CD4-positive, alpha-beta T cell treated with Interleukin-15 for 1 hour (primary cell): ENCODE measurements at regions not wholly inside any gene's neighbourhood (a gene's known extent, or its start where the extent isn't known, plus 50 kb on each side); places are given as distances from the start of the nearest gene placed in this dataset.
"Not testable (repeated sequence)": the region's sequence is repeated elsewhere in the genome, so short reads cannot be mapped to it uniquely, and the experiment has no call there.

ENCODE experiments used
- DNase-seq: peaks from one replicate; pipeline ENCODE4 v3.0.0-alpha.2; 2020

DNA sequence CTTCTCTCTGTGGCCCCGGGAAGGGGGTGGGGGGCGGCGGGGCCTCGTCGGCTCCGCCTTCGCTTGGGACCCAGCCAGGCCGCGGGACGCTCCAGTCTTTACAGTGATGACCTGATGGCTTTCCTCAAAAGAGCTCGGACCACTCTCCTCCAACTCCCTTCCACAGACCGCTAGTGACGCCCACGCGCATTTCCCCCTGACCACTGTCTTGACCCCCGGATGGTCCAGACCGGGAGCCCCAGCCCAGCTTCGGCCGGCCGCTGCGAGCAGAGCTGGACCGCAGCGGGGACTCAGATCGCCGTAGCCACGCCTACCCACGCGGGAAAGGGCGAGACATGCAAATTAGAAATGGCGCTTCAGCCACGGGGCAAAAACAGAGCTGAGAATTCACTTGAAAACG lies 81.6 kb upstream of the RNU2-1 start:
- no peak for DNase-seq

DNA sequence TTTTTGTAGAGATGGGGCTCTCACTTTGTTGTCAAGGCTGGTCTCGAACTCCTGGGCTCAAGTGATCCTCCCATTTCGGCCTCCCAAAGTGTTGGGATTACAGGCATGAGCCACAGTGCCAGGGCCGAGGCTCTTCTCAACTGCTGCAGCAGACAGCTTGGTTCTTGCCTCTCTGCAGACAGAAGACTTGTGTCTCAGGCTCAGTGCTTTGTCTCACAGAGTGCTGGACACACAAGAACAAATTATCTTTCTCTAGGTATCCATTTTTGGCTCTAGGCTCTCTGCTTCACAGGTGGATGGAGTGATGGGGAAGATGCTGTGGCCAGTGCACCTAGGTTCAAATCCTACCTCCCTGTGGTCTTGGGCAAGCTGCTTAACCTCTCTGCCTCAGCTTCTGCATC lies 80.8 kb upstream of the RNU2-1 start:
- no peak for DNase-seq

DNA sequence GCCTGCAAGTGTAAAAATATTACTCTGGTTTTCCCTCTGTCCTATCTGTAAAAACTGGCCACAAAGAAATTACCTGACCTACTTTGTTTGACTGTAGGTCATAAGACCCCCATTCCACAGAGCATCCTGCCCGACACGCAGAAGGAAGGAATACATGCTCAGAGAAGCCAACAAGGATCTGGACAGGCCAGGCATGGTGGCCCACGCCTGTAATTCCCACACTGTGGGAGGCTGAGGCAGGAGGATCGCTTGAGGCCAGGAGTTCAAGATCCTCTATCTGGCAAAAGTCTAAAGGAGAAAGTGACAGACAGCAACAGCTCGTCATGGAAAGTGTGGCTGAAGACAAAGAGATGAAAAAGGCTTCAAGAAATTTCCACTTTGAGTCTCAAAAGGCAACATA lies 78.2 kb upstream of the RNU2-1 start:
- no peak for DNase-seq

DNA sequence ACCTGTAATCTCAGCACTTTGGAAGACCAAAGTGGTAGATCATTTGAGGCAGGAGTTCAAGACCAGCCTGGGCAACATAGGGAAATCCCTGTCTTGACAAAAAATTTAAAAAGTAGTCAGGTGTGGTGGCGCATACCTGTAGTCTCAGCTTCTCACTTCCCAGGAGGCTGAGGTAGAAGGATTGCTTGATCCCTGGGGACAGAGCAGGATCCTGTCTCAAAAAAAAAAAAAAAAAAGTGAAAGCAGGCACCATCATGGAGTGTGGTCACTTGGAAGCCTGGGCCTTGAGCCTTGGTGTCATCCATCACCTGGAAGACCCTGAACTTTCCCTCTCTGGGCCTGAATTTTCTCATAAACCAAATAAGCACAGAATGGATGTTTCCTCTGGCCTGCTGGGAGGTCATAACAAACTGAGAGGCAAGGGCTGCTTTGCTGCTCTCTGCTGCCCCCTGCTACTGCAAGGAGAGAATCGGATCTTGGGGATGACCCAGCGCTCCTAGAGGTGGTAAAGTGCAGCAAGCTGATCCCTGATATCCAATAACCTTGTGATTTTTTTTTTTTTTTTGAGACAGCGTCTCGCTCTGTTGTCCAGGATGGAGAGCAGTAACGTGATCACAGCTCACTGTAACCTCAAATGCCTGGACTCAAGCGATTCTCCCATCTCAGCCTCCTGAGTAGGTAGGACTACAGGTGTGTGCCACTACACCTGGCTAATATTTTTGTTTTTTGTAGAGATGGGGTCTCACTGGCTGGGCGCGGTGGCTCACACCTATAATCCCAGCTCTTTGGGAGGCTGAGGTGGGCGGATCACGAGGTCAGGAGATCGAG lies 75.9 kb upstream of the RNU2-1 start:
- DNase-seq, result no peak

DNA sequence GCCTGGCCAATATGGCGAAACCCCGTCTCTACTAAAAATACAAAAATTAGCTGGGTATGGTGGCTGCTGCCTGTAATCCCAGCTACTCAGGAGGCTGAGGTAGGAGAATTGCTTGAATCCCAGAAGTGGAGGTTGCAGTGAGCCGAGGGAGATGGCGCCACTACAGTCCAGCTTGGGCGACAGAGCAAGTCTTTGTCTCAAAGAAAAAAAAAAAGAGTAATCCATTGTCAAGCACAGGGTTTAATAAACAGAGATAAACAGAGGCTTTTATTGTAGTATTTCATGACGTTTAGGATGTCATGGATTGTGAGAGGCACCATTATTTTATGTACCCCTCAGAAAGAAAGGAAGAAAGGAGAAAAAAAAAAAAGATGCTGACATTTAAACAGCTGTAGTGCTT lies 75.2 kb upstream of the RNU2-1 start:
- DNase-seq, result no peak

DNA sequence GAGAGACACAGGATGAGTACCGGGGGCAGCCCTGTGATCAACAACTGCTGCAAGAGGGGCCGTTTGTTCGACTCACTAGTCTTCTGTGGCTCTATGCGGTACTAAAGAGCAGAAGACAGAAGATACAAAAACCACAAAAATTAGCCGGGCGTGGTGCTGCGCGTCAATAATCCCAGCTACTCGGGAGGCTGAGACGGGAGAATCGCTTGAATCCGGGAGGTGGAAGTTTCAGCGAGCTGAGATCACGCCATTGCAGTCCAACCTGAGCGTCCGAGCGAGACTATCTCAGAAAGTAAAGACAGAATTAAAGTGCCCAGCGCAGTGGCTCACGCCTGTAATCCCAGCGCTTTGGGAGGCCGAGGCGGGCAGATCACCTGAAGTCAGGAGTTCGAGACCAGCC lies 71.0 kb upstream of the RNU2-1 start:
- DNase-seq, result not testable (repeated sequence)

DNA sequence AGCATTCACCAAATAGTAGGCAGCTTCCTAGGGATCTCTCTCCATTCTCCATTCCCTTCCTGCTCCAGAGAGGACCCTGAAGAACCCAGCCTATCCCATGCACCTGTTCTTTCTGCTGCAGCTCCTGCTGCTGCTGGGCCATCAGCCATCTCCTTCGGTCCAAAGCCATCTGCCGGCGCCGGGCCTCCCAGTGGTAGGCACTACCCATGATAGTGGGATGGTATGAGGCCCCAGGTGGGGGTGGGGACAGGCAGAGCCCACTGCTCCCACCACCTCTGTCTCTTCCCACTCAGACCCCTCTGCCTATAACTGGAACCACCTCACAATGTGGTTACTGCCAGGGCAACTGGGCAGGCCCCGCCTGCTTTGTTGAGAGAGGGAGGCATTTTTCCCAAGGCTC lies 69.3 kb upstream of the RNU2-1 start:
- DNase-seq, result not testable (repeated sequence)

DNA sequence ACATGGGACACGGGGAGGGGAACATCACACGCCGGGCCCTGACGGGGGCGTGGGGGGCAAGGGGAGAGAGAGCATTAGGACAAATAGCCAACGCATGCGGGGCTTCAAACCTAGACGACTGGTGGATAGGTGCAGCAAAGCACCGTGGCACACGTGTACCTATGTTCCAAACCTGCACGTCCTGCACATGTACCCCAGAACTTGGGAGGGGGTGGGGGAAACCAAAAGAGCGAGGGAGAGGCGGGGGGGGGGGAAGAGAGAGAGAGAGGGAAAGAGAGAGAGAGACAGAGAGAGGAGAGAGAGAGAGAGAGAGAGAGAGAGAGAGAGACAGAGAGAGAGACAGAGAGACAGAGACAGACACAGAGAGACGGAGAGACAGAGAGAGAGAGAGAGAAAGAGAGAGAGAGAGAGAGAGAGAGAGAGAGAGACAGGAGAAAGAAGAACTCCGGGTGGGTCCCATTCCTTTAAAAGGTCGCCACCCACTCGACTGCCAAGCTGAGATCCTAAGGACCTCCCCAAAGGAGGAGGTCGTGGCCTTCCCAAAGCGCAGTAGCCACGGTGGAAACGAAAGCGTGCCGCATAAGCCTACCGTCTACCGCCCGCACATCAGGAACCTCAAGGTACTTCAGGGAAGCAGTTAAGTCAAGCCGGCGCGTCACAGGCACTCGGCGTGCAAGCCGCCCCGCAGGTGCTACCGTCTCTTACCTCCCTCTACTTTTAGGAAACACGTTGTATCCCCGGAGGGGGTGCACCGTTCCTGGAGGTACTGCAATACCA lies 65.7 kb upstream of the RNU2-1 start:
- not testable (repeated sequence) for DNase-seq

DNA sequence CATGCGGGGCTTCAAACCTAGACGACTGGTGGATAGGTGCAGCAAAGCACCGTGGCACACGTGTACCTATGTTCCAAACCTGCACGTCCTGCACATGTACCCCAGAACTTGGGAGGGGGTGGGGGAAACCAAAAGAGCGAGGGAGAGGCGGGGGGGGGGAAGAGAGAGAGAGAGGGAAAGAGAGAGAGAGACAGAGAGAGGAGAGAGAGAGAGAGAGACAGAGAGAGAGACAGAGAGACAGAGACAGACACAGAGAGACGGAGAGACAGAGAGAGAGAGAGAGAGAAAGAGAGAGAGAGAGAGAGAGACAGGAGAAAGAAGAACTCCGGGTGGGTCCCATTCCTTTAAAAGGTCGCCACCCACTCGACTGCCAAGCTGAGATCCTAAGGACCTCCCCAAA lies 55.9 kb upstream of the RNU2-1 start:
- DNase-seq, result not testable (repeated sequence)

DNA sequence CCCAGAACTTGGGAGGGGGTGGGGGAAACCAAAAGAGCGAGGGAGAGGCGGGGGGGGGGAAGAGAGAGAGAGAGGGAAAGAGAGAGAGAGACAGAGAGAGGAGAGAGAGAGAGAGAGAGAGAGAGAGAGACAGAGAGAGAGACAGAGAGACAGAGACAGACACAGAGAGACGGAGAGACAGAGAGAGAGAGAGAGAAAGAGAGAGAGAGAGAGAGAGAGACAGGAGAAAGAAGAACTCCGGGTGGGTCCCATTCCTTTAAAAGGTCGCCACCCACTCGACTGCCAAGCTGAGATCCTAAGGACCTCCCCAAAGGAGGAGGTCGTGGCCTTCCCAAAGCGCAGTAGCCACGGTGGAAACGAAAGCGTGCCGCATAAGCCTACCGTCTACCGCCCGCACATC lies 49.8 kb upstream of the RNU2-1 start:
- DNase-seq, result not testable (repeated sequence)
